DOHH2 (cell line): ENCODE measurements at regions not wholly inside any gene's neighbourhood (a gene's known extent, or its start where the extent isn't known, plus 50 kb on each side); places are given as distances from the start of the nearest gene placed in this dataset.

Experiments used
- EZH2phosphoT487 ChIP-seq: fragments of 200-600 bp; sonication (generic); IDR thresholded peaks from 2 replicates; pipeline ENCODE4 v1.6.1; 2017; ENCODE audit warnings: borderline replicate concordance, mild to moderate bottlenecking, antibody characterized with exemption, low read length, moderate library complexity, mixed read lengths
- TF ChIP-seq, protein P1 (sequence below): fragments of 200-600 bp; sonication (generic); IDR thresholded peaks from one replicate; pipeline ENCODE4 v1.5.1; 2014; ENCODE audit warnings: antibody characterized with exemption, mild to moderate bottlenecking, low read depth, low read length; ENCODE audit not compliant: poor library complexity, severe bottlenecking

DNA sequence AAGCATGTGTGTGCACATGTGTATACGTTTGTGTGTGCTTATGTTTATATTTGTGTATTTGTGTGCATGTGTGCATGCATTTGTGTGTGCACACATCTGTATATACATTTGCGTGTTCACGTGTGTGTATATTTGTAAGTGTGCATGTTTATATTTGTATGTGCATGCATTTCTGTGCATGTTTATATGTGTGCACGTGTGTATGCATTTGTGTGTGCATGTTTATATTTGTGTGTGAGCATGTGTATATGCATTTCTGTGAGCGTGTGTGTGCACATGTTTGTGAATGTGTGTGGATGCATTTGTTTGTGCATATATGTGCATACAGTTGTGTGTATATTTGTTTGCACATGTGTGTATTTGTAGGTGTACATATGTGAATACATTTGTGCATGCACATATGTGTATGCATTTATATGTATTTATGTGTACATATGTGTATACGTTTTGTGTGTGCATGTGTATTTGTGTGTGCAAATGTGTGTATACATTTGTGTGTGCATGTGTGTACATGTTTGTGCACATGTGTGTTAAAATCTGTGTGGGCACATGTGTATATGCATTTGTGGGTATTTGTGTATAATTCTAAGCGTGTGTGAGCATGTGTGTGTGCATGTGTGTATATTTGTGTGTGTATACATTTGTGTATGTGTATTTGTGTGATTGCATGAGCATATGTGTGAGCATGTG, 140.4 kb upstream of the AFDN start:
- TF ChIP-seq EZH2phosphoT487: no peak
- TF ChIP-seq, protein P1, sequence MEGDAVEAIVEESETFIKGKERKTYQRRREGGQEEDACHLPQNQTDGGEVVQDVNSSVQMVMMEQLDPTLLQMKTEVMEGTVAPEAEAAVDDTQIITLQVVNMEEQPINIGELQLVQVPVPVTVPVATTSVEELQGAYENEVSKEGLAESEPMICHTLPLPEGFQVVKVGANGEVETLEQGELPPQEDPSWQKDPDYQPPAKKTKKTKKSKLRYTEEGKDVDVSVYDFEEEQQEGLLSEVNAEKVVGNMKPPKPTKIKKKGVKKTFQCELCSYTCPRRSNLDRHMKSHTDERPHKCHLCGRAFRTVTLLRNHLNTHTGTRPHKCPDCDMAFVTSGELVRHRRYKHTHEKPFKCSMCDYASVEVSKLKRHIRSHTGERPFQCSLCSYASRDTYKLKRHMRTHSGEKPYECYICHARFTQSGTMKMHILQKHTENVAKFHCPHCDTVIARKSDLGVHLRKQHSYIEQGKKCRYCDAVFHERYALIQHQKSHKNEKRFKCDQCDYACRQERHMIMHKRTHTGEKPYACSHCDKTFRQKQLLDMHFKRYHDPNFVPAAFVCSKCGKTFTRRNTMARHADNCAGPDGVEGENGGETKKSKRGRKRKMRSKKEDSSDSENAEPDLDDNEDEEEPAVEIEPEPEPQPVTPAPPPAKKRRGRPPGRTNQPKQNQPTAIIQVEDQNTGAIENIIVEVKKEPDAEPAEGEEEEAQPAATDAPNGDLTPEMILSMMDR: no peak
